Mucosa of rectum (tissue), 2 donors: ENCODE measurements at regions not wholly inside any gene's neighbourhood (a gene's known extent, or its start where the extent isn't known, plus 50 kb on each side); places are given as distances from the start of the nearest gene placed in this dataset.

ENCODE experiments used
- H3K27ac ChIP-seq, 2 donors: one replicate each; pipeline ENCODE4 v1.7.0; 2013; ENCODE audit warnings: inconsistent platforms in 2 of 2, low read depth in 2 of 2, low read length in 2 of 2
- H3K27me3 ChIP-seq, 2 donors: one replicate each; pipeline ENCODE4 v1.7.0; 2013; ENCODE audit warnings: low read length in 2 of 2; ENCODE audit not compliant: control insufficient read depth in 2 of 2, insufficient read depth in 2 of 2
- H3K36me3 ChIP-seq, 2 donors: one replicate each; pipeline ENCODE4 v1.7.0; 2013; ENCODE audit warnings: low read length in 2 of 2; ENCODE audit not compliant: control insufficient read depth in 2 of 2, insufficient read depth in 2 of 2
- H3K4me1 ChIP-seq, 2 donors: one replicate each; pipeline ENCODE4 v1.7.0; 2013; ENCODE audit warnings: low read length in 2 of 2, mild to moderate bottlenecking in 1 of 2; ENCODE audit not compliant: control insufficient read depth in 2 of 2, insufficient read depth in 2 of 2
- H3K4me3 ChIP-seq, 2 donors: one replicate each; pipeline ENCODE4 v1.7.0; 2013; ENCODE audit warnings: low read length in 2 of 2
- H3K9ac ChIP-seq, 2 donors: one replicate each; pipeline ENCODE4 v1.7.0; 2013; ENCODE audit warnings: low read length in 2 of 2, low read depth in 1 of 2, mild to moderate bottlenecking in 1 of 2
- H3K9me3 ChIP-seq, 2 donors: one replicate each; pipeline ENCODE4 v1.7.0; 2013; ENCODE audit warnings: low read length in 2 of 2; ENCODE audit not compliant: control insufficient read depth in 2 of 2
- donor health status: healthy.
- donor health status: Normal muscosa, but diverticular disease.

GRCh38 chr14:82565825-82566224, 1032.2 kb upstream of the SEL1L start:
- Histone ChIP-seq H3K27ac (no peak overlapping the region), H3K9ac (no peak overlapping the region), H3K27me3 (no peaks in the 10 kb centered on the region), H3K36me3 (no peaks in the 10 kb centered on the region), H3K4me1 (no peaks in the 10 kb centered on the region), H3K9me3 (no peaks in the 10 kb centered on the region), H3K4me3 (no peak overlapping the region)

GRCh38 chr14:82587226-82587625, 1053.6 kb upstream of the SEL1L start:
- Histone ChIP-seq H3K27ac (no peak overlapping the region), H3K9me3 (no peaks in the 10 kb centered on the region), H3K36me3 (no peaks in the 10 kb centered on the region), H3K4me3 (no peak overlapping the region), H3K4me1 (no peaks in the 10 kb centered on the region), H3K27me3 (no peaks in the 10 kb centered on the region), H3K9ac (no peak overlapping the region)

GRCh38 chr14:82595466-82595865, 1061.8 kb upstream of the SEL1L start:
- Histone ChIP-seq H3K36me3 (no peaks in the 10 kb centered on the region), H3K27ac (no peak overlapping the region), H3K4me3 (no peak overlapping the region), H3K4me1 (no peaks in the 10 kb centered on the region), H3K9ac (no peak overlapping the region), H3K27me3 (no peaks in the 10 kb centered on the region), H3K9me3 (no peaks in the 10 kb centered on the region)

- Histone ChIP-seq H3K27ac (no peak overlapping the region), H3K27me3 (no peaks in the 10 kb centered on the region), H3K4me3 (no peak overlapping the region), H3K4me1 (no peaks in the 10 kb centered on the region), H3K36me3 (no peaks in the 10 kb centered on the region), H3K9ac (no peak overlapping the region), H3K9me3 (no peaks in the 10 kb centered on the region)
Measured at GRCh38 chr14:82602794-82603193, 1069.1 kb upstream of the SEL1L start.

GRCh38 chr14:82604819-82605218, 1071.2 kb upstream of the SEL1L start:
- H3K27me3 ChIP-seq = no peaks in the 10 kb centered on the region
- no peaks in the 10 kb centered on the region for H3K9me3 ChIP-seq
- H3K9ac ChIP-seq = no peak overlapping the region
- H3K27ac ChIP-seq = no peak overlapping the region
- H3K36me3 ChIP-seq = no peaks in the 10 kb centered on the region
- no peaks in the 10 kb centered on the region for H3K4me1 ChIP-seq
- no peak overlapping the region for H3K4me3 ChIP-seq

- peaks cover 0 to 3% of the 10 kb centered on the region in 2 donors for H3K9me3 ChIP-seq
- H3K36me3 ChIP-seq = no peaks in the 10 kb centered on the region
- no peaks in the 10 kb centered on the region for H3K27me3 ChIP-seq
Measured at GRCh38 chr14:82621881-82622450, 1088.3 kb upstream of the SEL1L start.

GRCh38 chr14:82626156-82627066, 1092.8 kb upstream of the SEL1L start:
- Histone ChIP-seq H3K9me3 (peaks cover 0 to 3% of the 10 kb centered on the region in 2 donors), H3K36me3 (no peaks in the 10 kb centered on the region), H3K9ac (no peak overlapping the region), H3K4me3 (no peak overlapping the region), H3K4me1 (no peaks in the 10 kb centered on the region), H3K27ac (no peak overlapping the region), H3K27me3 (no peaks in the 10 kb centered on the region)

More at GRCh38 chr14:82621881-82622450, 1088.3 kb upstream of the SEL1L start:
- no peak overlapping the region for H3K9ac ChIP-seq
- no peak overlapping the region for H3K4me3 ChIP-seq
- no peaks in the 10 kb centered on the region for H3K4me1 ChIP-seq
- no peak overlapping the region for H3K27ac ChIP-seq

GRCh38 chr14:82635915-82636314, 1102.3 kb upstream of the SEL1L start:
- H3K9me3 ChIP-seq = no peaks in the 10 kb centered on the region
- H3K27ac ChIP-seq = no peak overlapping the region
- H3K4me1 ChIP-seq = no peaks in the 10 kb centered on the region
- H3K27me3 ChIP-seq = no peaks in the 10 kb centered on the region
- no peak overlapping the region for H3K9ac ChIP-seq
- H3K36me3 ChIP-seq = no peaks in the 10 kb centered on the region
- no peak overlapping the region for H3K4me3 ChIP-seq

GRCh38 chr14:82636426-82636825, 1102.8 kb upstream of the SEL1L start:
- H3K36me3 ChIP-seq = no peaks in the 10 kb centered on the region
- no peak overlapping the region for H3K27ac ChIP-seq
- no peaks in the 10 kb centered on the region for H3K9me3 ChIP-seq
- H3K9ac ChIP-seq = no peak overlapping the region
- H3K4me3 ChIP-seq = no peak overlapping the region
- no peaks in the 10 kb centered on the region for H3K4me1 ChIP-seq
- H3K27me3 ChIP-seq = no peaks in the 10 kb centered on the region

GRCh38 chr14:82641050-82641540, 1107.4 kb upstream of the SEL1L start:
- H3K4me3 ChIP-seq = no peak overlapping the region
- H3K27me3 ChIP-seq = no peaks in the 10 kb centered on the region
- H3K27ac ChIP-seq = no peak overlapping the region
- H3K36me3 ChIP-seq = no peaks in the 10 kb centered on the region
- H3K9ac ChIP-seq = no peak overlapping the region
- H3K4me1 ChIP-seq = no peaks in the 10 kb centered on the region
- H3K9me3 ChIP-seq = no peaks in the 10 kb centered on the region
